HG03095 (cell line): ENCODE measurements at regions not wholly inside any gene's neighbourhood (a gene's known extent, or its start where the extent isn't known, plus 50 kb on each side); places are given as distances from the start of the nearest gene placed in this dataset.
A peak's percentile ranks its signal among the peaks of the same experiment; 100 is the strongest.
"Not testable (repeated sequence)": the region's sequence is repeated elsewhere in the genome, so short reads cannot be mapped to it uniquely, and the experiment has no call there.

Source experiments
- ATAC-seq: cut with Tn5 transposase; IDR thresholded peaks from one replicate; pipeline ENCODE4 v1.9.1; 2021; ENCODE audit warnings: moderate library complexity; ENCODE audit not compliant: unreplicated experiment

DNA sequence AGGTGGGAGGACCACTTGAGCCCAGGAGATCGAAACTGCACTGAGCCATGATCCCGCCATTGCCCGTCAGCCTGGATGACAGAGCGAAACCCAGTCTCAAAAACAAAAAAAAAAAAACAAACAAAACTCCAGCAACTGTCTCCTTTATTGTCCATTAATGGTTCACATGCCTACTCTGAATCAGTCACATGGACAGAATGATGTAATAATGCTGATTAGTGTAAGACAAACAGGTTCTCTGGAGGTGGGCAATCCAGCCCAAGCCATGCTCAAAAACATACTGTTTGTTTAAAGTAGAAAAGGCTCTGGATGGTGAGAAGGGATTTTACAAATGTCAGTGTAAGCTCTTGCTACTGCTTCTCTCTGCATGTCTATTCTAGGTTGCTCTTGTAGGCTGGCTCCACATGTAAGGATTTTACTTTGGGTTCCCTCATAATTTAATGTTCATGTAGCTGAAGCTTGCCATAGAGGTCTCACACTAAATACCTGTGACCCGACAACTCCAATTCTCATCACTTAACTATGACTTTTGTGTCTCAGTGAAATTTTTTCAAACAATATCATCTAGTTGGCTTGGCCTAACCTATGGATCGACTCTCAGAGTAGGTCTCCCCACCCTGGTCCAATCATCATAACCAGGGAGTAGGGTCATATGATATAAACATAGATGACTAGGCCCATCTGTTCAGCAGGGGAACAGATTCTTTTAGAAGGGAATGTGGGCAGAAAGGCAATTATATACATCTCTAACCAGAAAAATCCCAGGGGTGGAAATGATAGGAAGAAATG is 83.9 kb upstream of the SLC39A10 start:
- no peak for ATAC-seq

DNA sequence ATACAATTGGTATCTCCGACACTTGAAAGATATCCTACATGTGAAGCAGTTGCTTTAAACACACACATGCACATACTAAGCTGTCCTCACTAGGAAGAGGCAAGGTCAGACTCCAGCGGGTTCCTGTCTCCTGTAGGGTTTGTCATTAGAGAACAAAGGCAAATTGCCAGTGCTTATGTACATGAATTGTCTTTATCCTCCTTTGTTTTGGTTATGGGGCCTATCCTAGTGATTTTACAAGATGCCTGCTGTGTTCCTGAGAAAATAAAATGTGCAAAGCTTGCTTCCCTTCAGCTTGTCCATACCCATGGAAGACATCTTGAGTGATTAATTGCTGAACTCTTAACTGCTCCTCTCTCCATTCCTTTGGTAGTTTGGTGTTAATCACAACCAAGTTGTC is 86.7 kb upstream of the SLC39A10 start:
- ATAC-seq = no peak

DNA sequence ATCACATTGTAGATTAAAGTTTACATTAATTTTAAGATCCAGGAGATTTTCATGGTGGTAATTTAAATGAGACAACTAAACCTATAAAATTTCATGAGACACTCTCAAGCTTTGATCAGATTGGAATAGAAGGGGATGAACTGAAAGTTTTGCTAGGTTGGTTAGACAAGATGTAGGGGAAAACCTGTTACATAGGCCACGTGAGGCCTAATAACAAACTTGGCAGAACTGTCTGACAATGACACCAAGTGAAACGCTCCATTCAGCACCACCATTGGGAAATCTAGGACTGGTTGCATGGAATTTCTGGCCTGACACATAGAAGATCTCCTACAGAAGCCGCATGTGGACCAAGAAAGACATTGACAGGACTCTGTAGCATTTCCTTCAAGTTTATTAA is 87.8 kb upstream of the SLC39A10 start:
- no peak for ATAC-seq

DNA sequence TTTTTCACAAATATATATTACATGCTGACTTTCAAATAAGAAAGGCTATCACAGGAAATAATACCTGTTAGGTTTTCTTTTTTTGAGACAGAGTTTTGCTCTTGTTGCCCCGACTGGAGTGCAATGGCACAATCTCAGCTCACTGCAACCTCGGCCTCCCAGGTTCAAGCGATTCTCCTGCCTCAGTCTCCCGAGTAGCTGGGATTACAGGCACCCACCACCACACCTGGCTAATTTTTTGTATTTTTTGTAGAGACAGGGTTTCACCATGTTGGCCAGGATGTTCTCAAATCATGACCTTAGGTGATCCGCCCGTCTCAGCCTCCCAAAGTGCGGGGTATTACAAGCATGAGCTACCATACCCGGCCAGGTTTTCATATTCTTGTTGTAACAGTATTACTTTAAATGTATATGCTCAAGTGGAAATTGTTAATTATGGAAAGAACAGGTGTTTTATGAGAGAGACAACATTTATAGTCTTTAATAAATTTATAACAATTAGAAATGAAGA is 92.3 kb upstream of the SLC39A10 start:
- not testable (repeated sequence) for ATAC-seq

DNA sequence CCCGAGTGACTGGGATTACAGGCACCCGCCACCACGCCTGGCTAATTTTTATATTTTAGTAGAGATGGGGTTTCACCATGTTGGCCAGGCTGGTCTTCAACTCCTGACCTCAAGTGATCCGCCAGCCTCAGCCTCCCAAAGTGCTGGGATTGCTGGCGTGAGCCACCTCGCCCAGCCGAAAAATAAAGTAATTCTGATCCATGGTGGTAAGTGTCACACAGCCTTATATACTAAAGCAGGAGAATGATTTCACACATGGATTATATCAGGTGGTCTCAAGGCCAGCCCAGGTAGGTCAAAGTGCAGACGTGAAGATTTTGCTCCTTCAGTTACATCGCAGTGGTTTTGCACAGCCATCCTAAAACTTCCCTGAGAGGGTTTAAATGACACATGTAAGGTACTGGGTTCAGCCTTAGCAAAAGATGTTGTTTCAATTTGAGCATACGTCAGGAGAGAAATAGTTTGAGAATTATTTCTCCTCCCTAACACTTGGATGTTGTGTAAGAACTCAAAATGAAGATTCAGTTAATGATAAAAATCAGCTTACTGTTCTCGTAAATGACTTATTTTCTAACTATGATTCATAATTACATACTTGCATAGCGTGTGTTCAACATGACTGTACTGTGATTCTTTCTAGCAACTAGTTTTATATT is 93.0 kb upstream of the SLC39A10 start:
- ATAC-seq = no peak

DNA sequence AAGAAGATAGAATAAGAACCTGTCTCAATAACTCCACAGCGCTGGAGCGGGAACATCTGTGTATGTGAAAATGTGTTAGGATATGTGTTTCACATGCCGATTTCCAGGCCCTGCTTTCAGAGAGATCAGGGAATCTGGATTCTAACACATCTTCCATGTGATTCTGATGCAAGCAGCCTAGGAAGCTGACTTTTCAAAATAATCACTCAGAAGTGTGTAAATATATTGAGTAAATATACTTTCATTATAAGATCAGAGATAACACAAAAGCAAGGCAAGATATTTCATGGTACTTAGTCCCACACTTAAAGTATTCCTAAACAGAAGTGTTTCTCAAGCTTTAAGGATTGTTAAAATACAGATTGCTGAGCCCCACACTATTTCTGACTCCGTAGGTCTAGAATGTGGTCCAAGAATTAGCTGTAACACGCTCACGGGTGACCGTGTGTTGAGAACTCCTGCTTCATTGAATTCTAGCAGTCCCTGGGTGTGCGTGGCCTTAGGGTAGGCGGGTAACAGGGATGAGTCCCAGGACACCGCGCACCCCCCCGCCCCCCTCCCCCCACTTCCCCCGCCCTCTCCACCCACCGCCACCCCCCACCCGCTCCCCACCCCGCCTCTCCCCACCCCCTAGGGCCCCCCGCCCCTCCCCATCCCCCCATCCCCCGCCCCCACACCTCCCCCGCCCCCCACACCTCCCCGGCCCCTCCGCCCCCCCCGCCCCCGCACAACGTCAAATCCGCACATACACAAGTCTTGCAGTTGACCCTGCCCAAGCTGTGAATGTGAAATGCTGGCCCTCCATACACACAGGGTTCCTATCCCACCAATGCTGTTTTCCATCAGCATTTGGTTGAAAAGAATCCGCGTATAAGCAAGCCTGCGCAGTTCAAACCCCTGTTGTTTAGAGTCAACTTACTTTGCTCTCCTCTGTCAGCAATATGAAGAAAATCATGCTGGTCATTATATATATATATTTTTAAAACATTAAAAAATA is 94.2 kb upstream of the SLC39A10 start:
- ATAC-seq = no peak

DNA sequence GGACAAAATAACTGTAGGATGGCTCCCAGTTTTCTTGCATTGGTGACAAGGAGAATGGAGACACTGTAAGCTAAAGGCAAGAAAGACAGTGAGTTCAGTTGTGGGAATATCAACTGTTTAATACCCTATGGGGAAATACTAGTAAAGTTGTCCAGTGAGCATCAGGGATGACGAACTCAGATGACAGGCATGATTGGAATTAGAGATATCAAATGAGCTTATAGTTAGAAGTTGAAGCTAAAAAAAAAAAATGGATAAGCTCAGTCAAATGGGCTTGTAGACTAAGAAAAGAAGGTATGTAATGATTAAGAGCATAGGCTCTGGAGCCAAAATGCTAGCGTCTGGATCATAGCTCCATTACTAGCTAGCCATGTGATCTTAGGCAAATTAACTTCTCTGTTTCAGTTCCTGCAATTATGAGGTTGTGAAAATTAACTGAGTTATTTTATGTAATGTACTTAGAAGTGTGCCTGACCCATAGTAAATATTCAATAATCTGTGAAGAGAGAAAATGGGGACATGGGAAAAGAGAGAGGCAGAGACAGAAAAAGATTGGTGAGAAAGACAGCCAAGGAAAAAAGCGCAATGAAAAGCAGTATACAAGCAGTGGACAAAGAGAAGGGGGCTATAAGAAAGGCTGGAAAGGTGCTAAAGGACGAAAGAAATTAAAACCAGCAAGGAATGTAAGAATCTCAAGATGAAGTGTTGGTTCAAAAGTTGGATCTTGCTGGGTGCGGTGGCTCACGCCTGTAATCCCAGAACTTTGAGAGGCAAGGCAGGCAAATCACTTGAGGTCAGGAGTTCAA is 95.7 kb upstream of the SLC39A10 start:
- ATAC-seq = peak; percentile 44

DNA sequence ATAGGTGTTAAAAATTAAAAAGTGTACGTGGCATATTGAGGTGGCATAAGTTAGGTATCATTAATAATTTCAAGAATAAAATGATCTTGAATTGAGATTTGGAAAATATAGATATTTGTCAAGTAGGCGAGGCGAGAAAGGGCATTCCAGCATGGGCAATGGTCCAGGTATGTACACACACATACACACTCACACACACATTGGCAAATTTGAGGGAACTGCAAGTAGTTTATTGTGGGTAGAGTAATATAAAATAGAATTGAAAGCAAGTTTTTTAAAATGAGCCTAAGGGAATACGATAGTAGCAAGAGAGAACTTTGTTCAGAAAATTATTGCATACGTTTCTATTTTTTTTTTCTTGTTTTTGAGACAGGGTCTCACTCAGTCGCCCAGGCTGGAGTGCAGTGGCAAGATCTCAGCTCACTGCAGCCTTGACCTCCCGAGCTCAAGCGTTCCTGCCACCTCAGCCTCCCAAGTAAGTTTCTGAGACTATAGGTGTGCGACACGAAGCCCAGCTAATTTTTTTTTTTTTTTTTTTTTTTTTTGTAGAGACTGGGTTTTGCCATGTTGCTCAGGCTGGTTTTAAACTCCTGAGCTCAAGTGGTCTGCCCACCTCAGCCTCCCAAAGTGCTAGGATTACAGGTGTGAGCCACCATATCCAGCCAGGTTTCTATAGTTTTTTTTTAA is 96.7 kb upstream of the SLC39A10 start:
- no peak for ATAC-seq

DNA sequence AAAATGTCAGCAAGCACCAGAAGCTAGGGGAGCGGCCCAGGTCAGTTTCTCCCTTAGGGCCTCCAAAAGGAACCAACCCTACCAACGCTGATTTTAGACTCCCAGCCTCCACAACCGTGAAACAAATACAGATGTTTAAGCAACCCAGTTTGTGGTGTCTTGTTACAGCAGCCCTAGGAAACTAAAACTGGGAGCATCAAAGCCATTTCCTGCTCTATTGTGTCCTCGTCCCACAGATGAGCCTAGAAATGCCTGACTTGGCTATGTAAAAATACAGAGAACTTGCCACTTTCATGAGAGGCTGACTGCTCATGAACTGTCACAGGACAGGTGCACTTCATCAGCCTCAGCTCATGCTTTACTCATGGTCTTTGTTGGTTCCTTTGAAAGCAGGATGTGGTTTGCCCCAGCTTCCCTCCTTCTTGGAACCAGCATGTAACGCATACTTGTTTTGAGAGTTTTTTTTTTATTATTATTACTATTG is 97.6 kb upstream of the SLC39A10 start:
- ATAC-seq = peak; percentile 88

DNA sequence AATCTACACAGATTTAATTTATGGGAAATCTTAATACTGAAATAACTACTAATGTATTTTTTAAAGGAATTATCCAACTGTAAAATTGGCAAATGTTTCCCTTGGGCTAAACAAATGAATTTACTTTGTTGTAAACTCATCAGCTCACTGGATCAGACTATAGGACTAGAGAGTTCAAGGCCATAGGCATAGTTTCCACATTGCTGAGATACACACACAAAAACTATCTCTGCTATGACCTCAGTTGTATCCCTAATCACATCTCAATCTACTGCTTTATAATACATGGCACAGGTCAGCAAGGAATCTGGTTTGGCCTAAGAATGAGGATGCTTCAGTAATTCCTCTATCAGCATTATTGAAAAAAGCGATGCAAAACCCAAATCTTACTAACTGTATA is 101.1 kb upstream of the SLC39A10 start:
- no peak for ATAC-seq

DNA sequence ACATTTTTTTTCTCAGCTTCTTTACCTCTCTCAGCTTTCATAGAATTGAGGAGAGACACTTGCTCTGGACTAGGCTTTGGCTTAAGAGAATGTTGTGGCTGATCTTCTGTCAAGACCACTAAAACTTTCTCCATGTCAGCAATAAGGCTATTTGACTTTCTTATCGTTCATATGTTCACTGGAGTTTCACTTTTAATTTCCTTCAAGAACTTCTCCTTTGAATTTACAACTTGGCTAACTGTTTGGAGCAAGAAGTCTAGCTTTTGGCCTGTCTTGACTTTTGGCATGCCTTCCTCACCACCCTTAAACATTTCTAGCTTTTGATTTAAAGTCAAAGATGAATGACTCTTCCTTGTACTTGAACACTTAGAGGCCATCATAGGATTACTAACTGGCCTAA is 104.4 kb upstream of the SLC39A10 start:
- no peak for ATAC-seq

DNA sequence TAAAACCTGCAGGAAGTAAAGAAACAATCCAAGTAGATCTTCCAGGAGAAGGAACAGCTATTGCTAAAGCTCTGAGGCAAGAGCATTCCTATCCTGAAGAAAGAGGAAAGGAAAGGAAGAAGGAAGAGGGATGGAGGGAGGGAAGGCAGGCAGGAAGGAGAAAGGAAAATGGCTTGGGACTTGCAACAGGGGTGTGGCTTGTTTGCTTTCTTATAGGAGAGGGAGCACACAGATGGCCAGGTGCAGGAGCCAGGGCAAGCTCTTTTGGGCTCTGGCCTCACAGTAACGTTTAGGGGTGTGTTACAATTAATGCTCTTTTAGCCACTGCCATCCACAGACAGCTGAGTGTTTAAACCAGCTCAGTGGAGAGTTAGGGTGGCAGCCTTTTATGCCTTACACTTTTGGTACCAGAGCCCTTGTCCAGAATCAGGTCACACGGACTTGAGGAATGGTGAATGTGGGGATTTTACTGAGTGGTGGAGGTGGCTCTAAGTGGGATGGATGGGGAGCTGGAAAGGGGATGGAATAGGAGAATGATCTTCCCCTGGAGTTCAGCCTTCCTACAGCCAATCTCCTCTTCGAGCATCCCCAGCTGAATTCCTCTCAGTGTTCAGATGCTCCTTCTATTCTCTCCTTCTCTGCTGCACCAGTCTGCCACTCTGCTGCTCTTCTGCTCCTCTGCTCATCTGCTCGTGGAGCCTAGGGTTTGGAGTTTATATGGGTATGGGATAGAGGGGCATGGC is 108.7 kb upstream of the SLC39A10 start:
- no peak for ATAC-seq

DNA sequence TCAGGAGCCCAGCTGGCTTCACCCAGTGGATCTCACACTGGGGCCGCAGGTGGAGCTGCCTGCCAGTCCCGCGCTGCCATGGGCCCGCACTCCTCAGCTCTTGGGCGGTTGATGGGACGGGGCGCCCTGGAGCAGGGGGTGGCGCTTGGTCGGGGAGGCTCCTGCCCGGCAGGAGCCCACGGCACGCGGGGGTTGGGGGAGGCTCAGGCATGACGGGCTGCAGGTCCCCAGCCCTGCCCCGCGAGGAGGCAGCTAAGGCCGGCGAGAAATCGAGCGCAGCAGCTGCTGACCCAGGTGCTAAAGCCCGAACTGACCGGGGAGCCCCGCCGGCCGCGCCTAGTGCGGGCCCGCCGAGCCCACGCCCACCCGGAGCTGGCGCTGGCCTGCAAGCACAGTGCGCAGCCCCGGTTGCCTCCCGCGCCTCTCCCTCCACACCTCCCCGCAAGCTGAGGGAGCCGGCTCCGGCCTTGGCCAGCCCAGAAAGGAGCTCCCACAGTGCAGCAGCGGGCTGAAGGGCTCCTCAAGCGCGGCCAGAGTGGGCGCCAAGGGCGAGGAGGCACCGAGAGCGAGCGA is 109.7 kb upstream of the SLC39A10 start:
- ATAC-seq = not testable (repeated sequence)

DNA sequence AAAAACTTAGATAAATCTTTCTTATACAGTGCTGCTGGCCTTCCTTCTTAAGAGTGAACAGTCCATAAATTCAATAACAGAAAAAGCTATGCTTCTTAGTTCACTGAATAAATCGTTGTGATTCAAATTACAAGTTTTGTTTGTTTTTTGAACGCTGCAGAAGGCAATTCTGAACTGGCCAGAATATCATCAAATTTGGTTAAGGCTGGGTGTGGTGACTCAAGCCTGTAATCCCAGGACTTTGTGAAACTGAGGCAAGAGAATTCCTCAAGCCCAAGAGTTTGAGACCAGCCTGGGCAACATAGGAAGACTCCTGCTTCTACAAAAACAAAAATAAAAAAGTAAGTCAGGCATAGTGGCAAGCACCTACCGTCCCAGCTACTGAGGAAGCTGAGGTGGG is 111.2 kb upstream of the SLC39A10 start:
- no peak for ATAC-seq

DNA sequence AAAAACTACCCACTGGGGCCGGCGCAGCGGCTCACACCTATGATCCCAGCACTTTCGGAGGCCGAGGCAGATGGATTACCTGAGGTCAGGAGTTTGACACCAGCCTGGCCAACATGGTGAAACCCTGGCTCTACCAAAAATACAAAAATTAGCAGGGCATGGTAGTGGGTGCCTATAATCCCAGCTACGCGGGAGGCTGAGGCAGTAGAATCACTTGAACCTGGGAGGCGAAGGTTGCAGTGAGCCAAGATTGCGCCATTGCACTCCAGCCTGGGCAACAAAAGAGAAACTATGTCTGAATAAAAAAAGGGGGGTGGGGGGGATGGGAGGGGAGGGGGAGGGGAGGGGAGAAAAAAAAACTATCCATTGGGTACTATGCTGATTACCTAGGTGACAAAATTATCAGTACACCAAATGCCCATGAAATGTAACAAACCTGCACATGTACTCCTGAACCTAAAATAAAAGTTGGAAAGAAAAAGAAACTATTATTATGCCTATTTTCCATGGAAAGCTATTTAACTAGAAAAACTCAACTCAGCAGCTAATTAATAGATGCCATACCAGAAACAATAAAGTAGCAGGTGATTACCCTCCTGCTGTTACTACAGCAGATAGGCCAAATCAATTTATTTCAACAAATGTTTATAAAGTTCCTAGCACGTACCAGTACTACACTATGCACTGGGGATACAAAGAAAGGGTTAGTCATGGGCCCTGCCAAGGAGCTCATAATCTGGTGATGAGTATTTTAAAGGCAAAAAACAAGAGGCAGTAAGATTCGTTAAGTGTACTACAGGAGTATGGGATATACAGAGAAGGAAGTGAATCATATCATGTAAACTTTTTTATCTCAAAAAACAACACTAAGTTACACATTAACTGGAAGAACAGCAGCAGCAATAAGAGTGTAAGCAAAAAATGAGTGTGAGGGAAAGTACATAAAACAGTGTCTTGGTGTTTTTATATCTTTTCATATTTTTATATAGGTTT is 112.8 kb upstream of the SLC39A10 start:
- ATAC-seq = peak; percentile 72

DNA sequence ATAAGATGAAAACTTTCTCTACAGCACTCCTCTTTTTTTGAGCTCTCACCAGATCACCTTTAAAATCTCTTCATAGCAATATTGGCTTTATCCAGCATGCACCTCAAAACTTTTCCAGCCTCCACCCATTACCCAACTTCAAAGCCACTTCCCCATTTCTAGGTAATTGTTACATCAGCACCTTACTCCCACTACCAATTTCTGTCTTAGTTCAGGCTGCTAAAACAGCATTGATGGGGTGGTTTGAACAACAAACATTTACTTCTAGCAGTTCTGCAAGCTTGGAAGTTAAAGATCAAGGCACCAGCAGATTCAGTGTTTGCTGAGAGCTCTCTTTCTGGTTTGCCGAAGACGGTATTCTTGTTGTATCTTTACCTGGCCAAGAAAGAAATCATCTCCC is 114.0 kb upstream of the SLC39A10 start:
- no peak for ATAC-seq

DNA sequence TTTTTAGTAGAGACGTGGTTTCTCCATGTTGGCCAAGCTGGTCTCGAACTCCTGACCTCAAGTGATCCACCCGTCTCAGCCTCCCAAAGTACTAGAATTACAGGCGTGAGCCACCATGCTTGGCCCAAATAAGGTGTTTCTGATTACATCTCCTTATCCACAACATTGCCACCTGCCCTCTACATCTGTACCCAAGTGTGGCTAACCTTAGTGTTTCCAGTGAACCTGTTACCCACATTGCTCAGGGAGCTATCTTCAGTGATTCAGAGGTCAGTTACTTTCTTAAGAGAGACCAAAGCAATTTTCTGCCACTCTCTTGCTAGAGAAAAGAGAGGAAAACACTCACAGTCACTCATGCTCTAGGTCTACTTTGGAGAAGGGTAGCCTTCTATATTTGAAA is 115.0 kb upstream of the SLC39A10 start:
- ATAC-seq = no peak
